Erythroblast (primary cell): ENCODE measurements at regions not wholly inside any gene's neighbourhood (a gene's known extent, or its start where the extent isn't known, plus 50 kb on each side); places are given as distances from the start of the nearest gene placed in this dataset.

Experiments used
- GATA1 ChIP-seq: IDR thresholded peaks from 2 replicates; pipeline ENCODE4 v1.6.1; 2011; ENCODE audit warnings: low read depth, mild to moderate bottlenecking, control low read depth, low read length, moderate library complexity
- POLR2A ChIP-seq: IDR thresholded peaks from 2 replicates; pipeline ENCODE4 v1.6.1; 2011; ENCODE audit warnings: mild to moderate bottlenecking, low read length

GRCh38 chr15:81899730-81900129 is 146.1 kb downstream of the MEX3B start:
- no peak for TF ChIP-seq POLR2A
- TF ChIP-seq GATA1, result no peak
